ENCODE measurements at regions not wholly inside any gene's neighbourhood (a gene's known extent, or its start where the extent isn't known, plus 50 kb on each side); places are given as distances from the start of the nearest gene placed in this dataset.

GRCh38 chr14:48378541-48378940 is 703.1 kb upstream of the MDGA2 start:
- DNase-seq (no peak), FAIRE-seq (no peak), ATAC-seq (no peak)
- intact Hi-C loops (cut with DNase I) = no loop called here
- Histone ChIP-seq H3K4me1 (no peaks in the 10 kb centered on the region), H3K27ac (no peak overlapping the region), H3K27me3 (peaks cover 0 to 6% (median 0%) of the 10 kb centered on the region in 4 donors), H3K9me3 (no peaks in the 10 kb centered on the region), H3K4me3 (no peak overlapping the region), H3K36me3 (no peaks in the 10 kb centered on the region)
- TF ChIP-seq CTCF (IDR thresholded peaks at IDR 0.05) = no peak
- 57 to 76% methylated on average over 1 of the region's 1 CpG for WGBS, 2 donors

- no peak for FAIRE-seq
- no peaks in the 10 kb centered on the region for H3K9me3 ChIP-seq
- no peaks in the 10 kb centered on the region for H3K4me1 ChIP-seq
- WGBS, 2 donors = 5 to 9% methylated on average over 3 of the region's 3 CpGs
- no peaks in the 10 kb centered on the region for H3K36me3 ChIP-seq
- H3K27ac ChIP-seq = no peak overlapping the region
- no peak for TF ChIP-seq CTCF (IDR thresholded peaks at IDR 0.05)
- DNase-seq = no peak
- no peak for ATAC-seq
- H3K4me3 ChIP-seq = no peak overlapping the region
- intact Hi-C loops (cut with DNase I) = no loop called here
- no peaks in the 10 kb centered on the region for H3K27me3 ChIP-seq
Observed at GRCh38 chr14:48373981-48374380, 698.6 kb upstream of the MDGA2 start.

GRCh38 chr14:48350971-48351370 is 675.6 kb upstream of the MDGA2 start:
- FAIRE-seq = no peak

GRCh38 chr14:48349689-48350088 is 674.3 kb upstream of the MDGA2 start:
- no peaks in the 10 kb centered on the region for H3K36me3 ChIP-seq
- H3K4me3 ChIP-seq = no peak overlapping the region
- FAIRE-seq = no peak
- no peak for ATAC-seq
- no peak overlapping the region for H3K27ac ChIP-seq
- TF ChIP-seq CTCF (IDR thresholded peaks at IDR 0.05) = no peak
- intact Hi-C loops (cut with DNase I) = no loop called here
- DNase-seq = no peak
- H3K4me1 ChIP-seq = no peaks in the 10 kb centered on the region
- 78 to 80% methylated on average over 2 of the region's 2 CpGs for WGBS, 2 donors
- no peaks in the 10 kb centered on the region for H3K27me3 ChIP-seq
- H3K9me3 ChIP-seq = no peaks in the 10 kb centered on the region

More at GRCh38 chr14:48350971-48351370, 675.6 kb upstream of the MDGA2 start:
- WGBS, 2 donors = 46 to 53% methylated on average over 2 of the region's 2 CpGs
- TF ChIP-seq CTCF (IDR thresholded peaks at IDR 0.05) = no peak
- Histone ChIP-seq H3K27me3 (no peaks in the 10 kb centered on the region), H3K27ac (no peak overlapping the region), H3K9me3 (no peaks in the 10 kb centered on the region), H3K4me3 (no peak overlapping the region), H3K36me3 (no peaks in the 10 kb centered on the region), H3K4me1 (no peaks in the 10 kb centered on the region)
- intact Hi-C loops (cut with DNase I) = no loop called here
- no peak for DNase-seq
- no peak for ATAC-seq

GRCh38 chr14:48341069-48341468 is 665.7 kb upstream of the MDGA2 start:
- no peak for TF ChIP-seq CTCF (IDR thresholded peaks at IDR 0.05)
- Histone ChIP-seq H3K36me3 (no peaks in the 10 kb centered on the region), H3K4me3 (no peak overlapping the region), H3K4me1 (no peaks in the 10 kb centered on the region), H3K27ac (no peak overlapping the region), H3K27me3 (no peaks in the 10 kb centered on the region), H3K9me3 (no peaks in the 10 kb centered on the region)
- intact Hi-C loops (cut with DNase I) = no loop called here
- DNase-seq (no peak), FAIRE-seq (no peak), ATAC-seq (no peak)
- 21 to 27% methylated on average over 1 of the region's 1 CpG for WGBS, 2 donors

Data from pancreas (tissue), 10 donors.